ENCODE measurements at regions not wholly inside any gene's neighbourhood (a gene's known extent, or its start where the extent isn't known, plus 50 kb on each side); places are given as distances from the start of the nearest gene placed in this dataset.

GRCh38 chr5:5708367-5708919 lies 286.0 kb downstream of the ICE1 start:
- TF ChIP-seq, protein P1, sequence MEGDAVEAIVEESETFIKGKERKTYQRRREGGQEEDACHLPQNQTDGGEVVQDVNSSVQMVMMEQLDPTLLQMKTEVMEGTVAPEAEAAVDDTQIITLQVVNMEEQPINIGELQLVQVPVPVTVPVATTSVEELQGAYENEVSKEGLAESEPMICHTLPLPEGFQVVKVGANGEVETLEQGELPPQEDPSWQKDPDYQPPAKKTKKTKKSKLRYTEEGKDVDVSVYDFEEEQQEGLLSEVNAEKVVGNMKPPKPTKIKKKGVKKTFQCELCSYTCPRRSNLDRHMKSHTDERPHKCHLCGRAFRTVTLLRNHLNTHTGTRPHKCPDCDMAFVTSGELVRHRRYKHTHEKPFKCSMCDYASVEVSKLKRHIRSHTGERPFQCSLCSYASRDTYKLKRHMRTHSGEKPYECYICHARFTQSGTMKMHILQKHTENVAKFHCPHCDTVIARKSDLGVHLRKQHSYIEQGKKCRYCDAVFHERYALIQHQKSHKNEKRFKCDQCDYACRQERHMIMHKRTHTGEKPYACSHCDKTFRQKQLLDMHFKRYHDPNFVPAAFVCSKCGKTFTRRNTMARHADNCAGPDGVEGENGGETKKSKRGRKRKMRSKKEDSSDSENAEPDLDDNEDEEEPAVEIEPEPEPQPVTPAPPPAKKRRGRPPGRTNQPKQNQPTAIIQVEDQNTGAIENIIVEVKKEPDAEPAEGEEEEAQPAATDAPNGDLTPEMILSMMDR (IDR thresholded peaks at IDR 0.05): no peak
- TF ChIP-seq POLR2AphosphoS5 (IDR thresholded peaks at IDR 0.05) (no peak), POLR2A (IDR thresholded peaks at IDR 0.05) (no peak)

All from sigmoid colon (tissue), 4 donors.